Common myeloid progenitor, CD34-positive (primary cell): ENCODE measurements at regions not wholly inside any gene's neighbourhood (a gene's known extent, or its start where the extent isn't known, plus 50 kb on each side); places are given as distances from the start of the nearest gene placed in this dataset.
"Not testable (repeated sequence)": the region's sequence is repeated elsewhere in the genome, so short reads cannot be mapped to it uniquely, and the experiment has no call there.

Experiments
- CTCF ChIA-PET: fragments of 350-600 bp; sonication (Branson Sonifier 250); formaldehyde crosslinking; loops from one replicate; lab custom pipeline; 2021; ENCODE audit warnings: antibody characterized with exemption; lab: Charles Lee
- POLR2A ChIA-PET: fragments of 350-600 bp; sonication (Branson Sonifier 250); formaldehyde crosslinking; loops from one replicate; lab custom pipeline; 2021; ENCODE audit warnings: antibody characterized with exemption; lab: Charles Lee
- DNase-seq, 3 donors: peaks; one replicate each; pipeline versions ENCODE4 v3.0.0 to v3.0.0-alpha.2; 2013
- H3K27ac ChIP-seq, 2 experiments: 1 replicate in 1 of 2; 2 replicates in 1 of 2; pipeline ENCODE4 v1.7.0; 2013; ENCODE audit warnings: inconsistent platforms in 2 of 2, low read length in 2 of 2, mild to moderate bottlenecking in 2 of 2, low read depth in 1 of 2, moderate library complexity in 1 of 2; ENCODE audit not compliant: severe bottlenecking in 2 of 2, insufficient read depth in 1 of 2, poor library complexity in 1 of 2
- H3K27me3 ChIP-seq, 5 experiments: replicated peaks in 2 of 5; 1 replicate in 3 of 5; 2 replicates in 2 of 5; pipeline versions ENCODE4 v1.6.1 to v1.7.0; 2013; ENCODE audit warnings: low read length in 4 of 5, mild to moderate bottlenecking in 2 of 5, moderate library complexity in 2 of 5, inconsistent platforms in 1 of 5; ENCODE audit not compliant: insufficient read depth in 5 of 5, control insufficient read depth in 4 of 5
- H3K36me3 ChIP-seq, 4 experiments: 1 replicate in 2 of 4; 2 replicates in 2 of 4; pipeline versions ENCODE4 v1.6.1 to v1.7.0; 2013; ENCODE audit warnings: low read length in 3 of 4, control low read depth in 1 of 4, mild to moderate bottlenecking in 1 of 4; ENCODE audit not compliant: control insufficient read depth in 4 of 4, insufficient read depth in 4 of 4
- H3K4me1 ChIP-seq, 4 experiments: 1 replicate in 3 of 4; 2 replicates in 1 of 4; pipeline versions ENCODE4 v1.6.1 to v1.7.1; 2013; ENCODE audit warnings: low read length in 3 of 4, mild to moderate bottlenecking in 3 of 4, control low read depth in 1 of 4, inconsistent platforms in 1 of 4, moderate library complexity in 1 of 4; ENCODE audit not compliant: control insufficient read depth in 4 of 4, insufficient read depth in 4 of 4; ENCODE audit errors: control extremely low read depth in 1 of 4
- H3K4me3 ChIP-seq, 7 experiments: 1 replicate in 4 of 7; 2 replicates in 3 of 7; pipeline versions ENCODE4 v1.5.1 to v1.7.0; 2013; ENCODE audit warnings: mild to moderate bottlenecking in 7 of 7, low read length in 6 of 7, moderate library complexity in 6 of 7, inconsistent platforms in 2 of 7, low read depth in 2 of 7, control low read depth in 1 of 7; ENCODE audit not compliant: insufficient read depth in 4 of 7, control insufficient read depth in 1 of 7; ENCODE audit errors: extremely low read depth in 1 of 7
- H3K9me3 ChIP-seq, 5 experiments: 1 replicate in 4 of 5; 2 replicates in 1 of 5; pipeline versions ENCODE4 v1.6.1 to v1.7.1; 2013; ENCODE audit warnings: low read length in 4 of 5, mild to moderate bottlenecking in 2 of 5, inconsistent platforms in 1 of 5, low read depth in 1 of 5, moderate library complexity in 1 of 5; ENCODE audit not compliant: control insufficient read depth in 4 of 5, insufficient read depth in 2 of 5; ENCODE audit errors: control extremely low read depth in 1 of 5
- WGBS: methylation state at CpG from one replicate; pipeline ENCODE4 v1.1.5; 2013; ENCODE audit not compliant: insufficient coverage; 5-methylcytosine and 5-hydroxymethylcytosine counted together

- Histone ChIP-seq H3K36me3 (no peaks in the 10 kb centered on the region), H3K9me3 (no peaks in the 10 kb centered on the region), H3K27me3 (no peaks in the 10 kb centered on the region), H3K4me3 (peak overlapping the region in 2 of 7 experiments; percentile 25 to 32), H3K4me1 (peaks cover 4 to 17% (median 9%) of the 10 kb centered on the region in 4 experiments), H3K27ac (peak overlapping the region in 1 of 2 experiments; percentile 87)
- WGBS, result 0% methylated on average over 2 of the region's 3 CpGs
- peak; percentile 61 to 96 (median 89) for DNase-seq
- ChIA-PET POLR2A (no interaction called here), CTCF (interaction anchor here (1.5 kb wide), 1 partner anchor 102 kb away, joined by 4 read pairs; no protein-coding TSS in a partner anchor)
Observed at GRCh38 chr14:106455026-106455425, 928.6 kb downstream of the TMEM121 start.

- CTCF ChIA-PET, result interaction anchor here (1.4 kb wide), 1 partner anchor 12 kb away, joined by 3 read pairs; no protein-coding TSS in a partner anchor
- H3K4me1 ChIP-seq, result peaks cover 0 to 9% (median 3%) of the 10 kb centered on the region in 4 experiments
Observed at GRCh38 chr14:106459971-106460730, 933.8 kb downstream of the TMEM121 start.

GRCh38 chr14:106460916-106461315 lies 934.5 kb downstream of the TMEM121 start:
- no peak overlapping the region for H3K27ac ChIP-seq
- H3K4me3 ChIP-seq, result no peak overlapping the region
- WGBS, result 97% methylated on average over 7 of the region's 25 CpGs
- POLR2A ChIA-PET, result no interaction called here
- DNase-seq, result no peak
- H3K36me3 ChIP-seq, result no peaks in the 10 kb centered on the region
- CTCF ChIA-PET, result interaction anchor here (0.8 to 1.4 kb wide), 2 partner anchors 13 to 44 kb away, joined by 3 read pairs; no protein-coding TSS in a partner anchor
- peaks cover 0 to 2% (median 0%) of the 10 kb centered on the region in 4 experiments for H3K4me1 ChIP-seq
- H3K9me3 ChIP-seq, result peaks cover 0 to 5% (median 0%) of the 10 kb centered on the region in 5 experiments
- no peaks in the 10 kb centered on the region for H3K27me3 ChIP-seq

More at GRCh38 chr14:106459971-106460730, 933.8 kb downstream of the TMEM121 start:
- WGBS, result 98% methylated on average over 8 of the region's 40 CpGs
- no peak for DNase-seq
- H3K9me3 ChIP-seq, result peaks cover 0 to 5% (median 0%) of the 10 kb centered on the region in 5 experiments
- H3K4me3 ChIP-seq, result no peak overlapping the region
- H3K27ac ChIP-seq, result no peak overlapping the region
- POLR2A ChIA-PET, result no interaction called here
- H3K27me3 ChIP-seq, result no peaks in the 10 kb centered on the region
- no peaks in the 10 kb centered on the region for H3K36me3 ChIP-seq

- peaks cover 0 to 12% (median 8%) of the 10 kb centered on the region in 4 experiments for H3K4me1 ChIP-seq
- H3K36me3 ChIP-seq, H3K9me3 ChIP-seq, POLR2A ChIA-PET, H3K27me3 ChIP-seq, H3K4me3 ChIP-seq, H3K27ac ChIP-seq: not testable (repeated sequence)
- no CpG with 5 or more reads among the region's 4 CpGs for WGBS
- DNase-seq, result peak in 2 of 3 donors; percentile 57 to 72
- CTCF ChIA-PET, result interaction anchor here (0.9 to 4.2 kb wide), 13 partner anchors 16 to 406 kb away, joined by 3 to 19 read pairs (median 4); no protein-coding TSS in a partner anchor
Observed at GRCh38 chr14:106466483-106466882, 940.1 kb downstream of the TMEM121 start.

GRCh38 chr14:106468869-106469268 lies 942.5 kb downstream of the TMEM121 start:
- POLR2A ChIA-PET, H3K27me3 ChIP-seq, H3K9me3 ChIP-seq, DNase-seq, H3K36me3 ChIP-seq, H3K27ac ChIP-seq, H3K4me3 ChIP-seq: not testable (repeated sequence)
- CTCF ChIA-PET, result interaction anchor here (0.7 to 4.2 kb wide), 14 partner anchors 10 to 408 kb away, joined by 3 to 19 read pairs (median 4); no protein-coding TSS in a partner anchor
- 93% methylated on average over 3 of the region's 4 CpGs for WGBS
- peaks cover 0 to 12% (median 8%) of the 10 kb centered on the region in 4 experiments for H3K4me1 ChIP-seq

- 0% methylated on average over 1 of the region's 3 CpGs for WGBS
- H3K4me3 ChIP-seq, H3K27ac ChIP-seq, H3K27me3 ChIP-seq, H3K9me3 ChIP-seq, H3K36me3 ChIP-seq: not testable (repeated sequence)
- peaks cover 0 to 12% (median 8%) of the 10 kb centered on the region in 4 experiments for H3K4me1 ChIP-seq
- ChIA-PET POLR2A (interaction anchor here (0.9 kb wide), 1 partner anchor 259 kb away, joined by 4 read pairs; no protein-coding TSS in a partner anchor), CTCF (interaction anchor here (0.5 to 4.2 kb wide), 12 partner anchors 20 to 95 kb away, joined by 3 to 19 read pairs (median 4); no protein-coding TSS in a partner anchor)
- peak; percentile 6 to 72 (median 64) for DNase-seq
Observed at GRCh38 chr14:106470028-106470427, 943.6 kb downstream of the TMEM121 start.
